Erythroblast (primary cell): ENCODE measurements at regions not wholly inside any gene's neighbourhood (a gene's known extent, or its start where the extent isn't known, plus 50 kb on each side); places are given as distances from the start of the nearest gene placed in this dataset.

Source experiments
- GATA1 ChIP-seq: IDR thresholded peaks from 2 replicates; pipeline ENCODE4 v1.6.1; 2011; ENCODE audit warnings: low read depth, mild to moderate bottlenecking, control low read depth, low read length, moderate library complexity
- POLR2A ChIP-seq: IDR thresholded peaks from 2 replicates; pipeline ENCODE4 v1.6.1; 2011; ENCODE audit warnings: mild to moderate bottlenecking, low read length

GRCh38 chr3:144244662-144245061 lies 273.0 kb downstream of the DIPK2A start:
- TF ChIP-seq POLR2A: no peak
- TF ChIP-seq GATA1: no peak
